HEK293 (cell line): ENCODE measurements at regions not wholly inside any gene's neighbourhood (a gene's known extent, or its start where the extent isn't known, plus 50 kb on each side); places are given as distances from the start of the nearest gene placed in this dataset.

ENCODE experiments used
- CTCF ChIA-PET: fragments of 350-600 bp; formaldehyde crosslinking; extraction: SDS; loops from one replicate; lab custom pipeline; 2021; ENCODE audit warnings: antibody characterized with exemption; lab: Yijun Ruan, JAX
- POLR2A ChIA-PET: fragments of 300-600 bp; formaldehyde crosslinking; extraction: SDS; loops from one replicate; lab custom pipeline; 2020; ENCODE audit warnings: antibody characterized with exemption, inconsistent platforms; lab: Yijun Ruan, JAX
- H3K27ac ChIP-seq: fragments of 200-500 bp; sonication (Bioruptor generic); 2 replicates; pipeline ENCODE4 v1.5.1; 2014; ENCODE audit warnings: low read depth, low read length, control low read depth, inconsistent platforms; ENCODE audit errors: extremely low read depth
- H3K36me3 ChIP-seq, 2 experiments: fragments of 200-500 bp in 1 of 2; sonication (Bioruptor generic) in 1 of 2; 1 replicate in 1 of 2; 2 replicates in 1 of 2; pipeline ENCODE4 v1.5.1; 2014 to 2017; ENCODE audit warnings: inconsistent platforms in 2 of 2, low read length in 2 of 2; ENCODE audit not compliant: control insufficient read depth in 2 of 2, insufficient read depth in 1 of 2
- H3K4me1 ChIP-seq: fragments of 200-500 bp; sonication (Bioruptor generic); 2 replicates; pipeline ENCODE4 v1.5.1; 2014; ENCODE audit warnings: mild to moderate bottlenecking, low read length, inconsistent platforms; ENCODE audit not compliant: control insufficient read depth, insufficient read depth
- H3K4me3 ChIP-seq: 2 replicates; pipeline ENCODE4 v1.5.1; 2011; ENCODE audit warnings: low read depth, mild to moderate bottlenecking, control low read depth, low read length, moderate library complexity
- H3K9me3 ChIP-seq: fragments of 200-500 bp; sonication (Bioruptor generic); 2 replicates; pipeline ENCODE4 v1.5.1; 2014; ENCODE audit warnings: low read depth, low read length, inconsistent platforms; ENCODE audit not compliant: control insufficient read depth, insufficient read depth
- BCL11B ChIP-seq: fragments of 450-650 bp; formaldehyde crosslinking; IDR thresholded peaks from 2 replicates; pipeline ENCODE4 v1.5.1; 2016; ENCODE audit warnings: low read depth, missing biosample characterization, missing genetic modification characterization
- FEZF1 ChIP-seq: fragments of 450-650 bp; formaldehyde crosslinking; IDR thresholded peaks from 2 replicates; pipeline ENCODE4 v1.5.1; 2016; ENCODE audit warnings: missing biosample characterization, missing genetic modification characterization
- GLI2 ChIP-seq: fragments of 450-650 bp; formaldehyde crosslinking; IDR thresholded peaks from 2 replicates; pipeline ENCODE4; 2017; ENCODE audit warnings: missing biosample characterization, missing genetic modification characterization, low read depth, borderline replicate concordance
- KLF9 ChIP-seq: fragments of 450-650 bp; formaldehyde crosslinking; IDR thresholded peaks from 2 replicates; pipeline ENCODE4 v1.5.1; 2016; ENCODE audit warnings: missing biosample characterization, missing genetic modification characterization, low read depth
- SCRT1 ChIP-seq: fragments of 450-650 bp; formaldehyde crosslinking; IDR thresholded peaks from 2 replicates; pipeline ENCODE4 v1.5.1; 2016; ENCODE audit warnings: missing biosample characterization, missing genetic modification characterization, borderline replicate concordance
- SCRT2 ChIP-seq: fragments of 450-650 bp; formaldehyde crosslinking; IDR thresholded peaks from 2 replicates; pipeline ENCODE4 v1.5.1; 2016; ENCODE audit warnings: missing biosample characterization, missing genetic modification characterization
- TCF7L2 ChIP-seq: IDR thresholded peaks from 2 replicates; pipeline ENCODE4 v1.6.1; 2011; ENCODE audit warnings: low read depth, mild to moderate bottlenecking, inconsistent platforms, low read length, moderate library complexity, borderline replicate concordance
- ZNF221 ChIP-seq: fragments of 450-650 bp; formaldehyde crosslinking; IDR thresholded peaks from 2 replicates; pipeline ENCODE4 v1.5.1; 2017; ENCODE audit warnings: missing biosample characterization, missing genetic modification characterization, borderline replicate concordance
- ZNF341 ChIP-seq: fragments of 450-650 bp; formaldehyde crosslinking; IDR thresholded peaks from 2 replicates; pipeline ENCODE4; 2016; ENCODE audit warnings: low read depth, missing biosample characterization, missing genetic modification characterization
- ZNF529 ChIP-seq: fragments of 450-650 bp; formaldehyde crosslinking; IDR thresholded peaks from 2 replicates; pipeline ENCODE4 v1.5.1; 2017; ENCODE audit warnings: missing genetic modification characterization, missing biosample characterization; ENCODE audit not compliant: insufficient replicate concordance
- ZNF747 ChIP-seq: fragments of 450-650 bp; formaldehyde crosslinking; IDR thresholded peaks from 2 replicates; pipeline ENCODE4 v1.5.1; 2016; ENCODE audit warnings: missing biosample characterization, missing genetic modification characterization
- ZNF768 ChIP-seq: fragments of 450-650 bp; formaldehyde crosslinking; IDR thresholded peaks from 2 replicates; pipeline ENCODE4 v1.5.1; 2018; ENCODE audit warnings: missing biosample characterization, mild to moderate bottlenecking, missing genetic modification characterization
- ZNF777 ChIP-seq: fragments of 450-650 bp; formaldehyde crosslinking; IDR thresholded peaks from 2 replicates; pipeline ENCODE4 v1.5.1; 2017; ENCODE audit warnings: missing biosample characterization, missing genetic modification characterization, borderline replicate concordance
- ZXDB ChIP-seq: fragments of 450-650 bp; formaldehyde crosslinking; IDR thresholded peaks from 2 replicates; pipeline ENCODE4 v1.5.1; 2016; ENCODE audit warnings: missing biosample characterization, missing genetic modification characterization
- TF ChIP-seq, protein P1 (sequence below): fragments of 450-650 bp; formaldehyde crosslinking; IDR thresholded peaks from 2 replicates; pipeline ENCODE4 v1.5.1; 2017; ENCODE audit warnings: missing biosample characterization, missing genetic modification characterization
- TF ChIP-seq, protein P2 (sequence below): fragments of 450-650 bp; formaldehyde crosslinking; IDR thresholded peaks from 2 replicates; pipeline ENCODE4 v1.5.1; 2016; ENCODE audit warnings: missing biosample characterization, missing genetic modification characterization
- TF ChIP-seq, protein P3 (sequence below): fragments of 450-650 bp; formaldehyde crosslinking; optimal IDR thresholded peaks from 2 replicates; pipeline ENCODE3; 2016; ENCODE audit warnings: missing biosample characterization, mild to moderate bottlenecking, missing genetic modification characterization
- TF ChIP-seq, protein P4 (sequence below): fragments of 450-650 bp; formaldehyde crosslinking; IDR thresholded peaks from 2 replicates; pipeline ENCODE4 v1.5.1; 2016; ENCODE audit warnings: missing biosample characterization, missing genetic modification characterization
- TF ChIP-seq, protein P5 (sequence below): fragments of 450-650 bp; formaldehyde crosslinking; IDR thresholded peaks from 2 replicates; pipeline ENCODE4 v1.5.1; 2016; ENCODE audit warnings: missing biosample characterization, missing genetic modification characterization
- TF ChIP-seq, protein P6 (sequence below): fragments of 450-650 bp; formaldehyde crosslinking; IDR thresholded peaks from 2 replicates; pipeline ENCODE4 v1.5.1; 2017; ENCODE audit warnings: missing biosample characterization, missing genetic modification characterization

DNA sequence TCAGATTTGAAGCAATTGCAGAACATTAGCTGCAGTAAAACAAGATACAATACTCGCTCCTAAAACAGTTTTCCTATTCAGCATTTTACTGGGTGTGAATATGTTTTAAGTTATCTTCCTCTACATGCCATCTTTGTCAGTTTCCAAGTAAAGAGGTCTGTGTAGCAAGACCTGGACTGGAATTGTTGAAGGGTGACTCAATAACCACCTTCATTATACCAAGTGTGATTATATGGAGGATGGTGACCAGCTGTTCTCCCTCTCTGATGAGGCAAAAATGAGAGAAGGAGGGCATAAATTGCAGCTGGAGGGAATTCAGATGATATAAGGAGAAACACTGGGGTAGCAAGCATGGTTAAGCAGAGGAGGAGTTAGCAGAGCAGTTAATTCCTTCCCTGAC, 922.1 kb upstream of the SLIT2 start:
- no peaks in the 10 kb centered on the region for H3K9me3 ChIP-seq
- H3K4me1 ChIP-seq = no peaks in the 10 kb centered on the region
- no peaks in the 10 kb centered on the region for H3K36me3 ChIP-seq
- no peak overlapping the region for H3K4me3 ChIP-seq
- POLR2A ChIA-PET = no interaction called here
- no peak for TF ChIP-seq ZNF341 (tag by site-specific recombination)
- no peak for TF ChIP-seq SCRT2 (tag by site-specific recombination)
- no peak for TF ChIP-seq ZXDB (tag by site-specific recombination)
- TF ChIP-seq SCRT1 = no peak
- no peak for TF ChIP-seq ZNF747
- TF ChIP-seq TCF7L2 = no peak
- CTCF ChIA-PET = no interaction called here
- no peak overlapping the region for H3K27ac ChIP-seq

DNA sequence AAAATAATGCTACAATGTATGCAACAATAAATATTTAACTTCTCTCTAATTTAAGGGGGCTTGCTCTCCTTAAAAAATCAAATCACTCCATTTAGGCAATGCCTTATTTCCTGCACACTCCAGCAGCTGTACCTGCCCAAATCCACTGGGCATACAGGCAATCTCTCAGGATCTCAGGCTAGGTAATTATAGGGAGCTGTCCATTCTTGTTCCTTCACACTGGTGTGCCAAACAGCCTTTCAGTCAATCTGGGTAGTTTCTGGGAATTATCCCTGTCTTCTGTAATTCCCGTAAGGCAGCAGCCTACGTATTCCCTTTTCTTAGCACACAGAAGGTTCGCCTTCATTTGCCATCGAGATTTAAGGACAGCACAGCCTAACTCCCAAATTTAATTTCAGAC, 922.6 kb upstream of the SLIT2 start:
- H3K27ac ChIP-seq = no peak overlapping the region
- no peaks in the 10 kb centered on the region for H3K9me3 ChIP-seq
- no peaks in the 10 kb centered on the region for H3K4me1 ChIP-seq
- ChIA-PET CTCF (no interaction called here), POLR2A (no interaction called here)
- TF ChIP-seq KLF9 (tag by site-specific recombination) (no peak), ZNF768 (tag by site-specific recombination) (no peak)
- TF ChIP-seq, protein P1, sequence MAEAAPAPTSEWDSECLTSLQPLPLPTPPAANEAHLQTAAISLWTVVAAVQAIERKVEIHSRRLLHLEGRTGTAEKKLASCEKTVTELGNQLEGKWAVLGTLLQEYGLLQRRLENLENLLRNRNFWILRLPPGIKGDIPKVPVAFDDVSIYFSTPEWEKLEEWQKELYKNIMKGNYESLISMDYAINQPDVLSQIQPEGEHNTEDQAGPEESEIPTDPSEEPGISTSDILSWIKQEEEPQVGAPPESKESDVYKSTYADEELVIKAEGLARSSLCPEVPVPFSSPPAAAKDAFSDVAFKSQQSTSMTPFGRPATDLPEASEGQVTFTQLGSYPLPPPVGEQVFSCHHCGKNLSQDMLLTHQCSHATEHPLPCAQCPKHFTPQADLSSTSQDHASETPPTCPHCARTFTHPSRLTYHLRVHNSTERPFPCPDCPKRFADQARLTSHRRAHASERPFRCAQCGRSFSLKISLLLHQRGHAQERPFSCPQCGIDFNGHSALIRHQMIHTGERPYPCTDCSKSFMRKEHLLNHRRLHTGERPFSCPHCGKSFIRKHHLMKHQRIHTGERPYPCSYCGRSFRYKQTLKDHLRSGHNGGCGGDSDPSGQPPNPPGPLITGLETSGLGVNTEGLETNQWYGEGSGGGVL (tag by site-specific recombination) = no peak
- TF ChIP-seq, protein P2, sequence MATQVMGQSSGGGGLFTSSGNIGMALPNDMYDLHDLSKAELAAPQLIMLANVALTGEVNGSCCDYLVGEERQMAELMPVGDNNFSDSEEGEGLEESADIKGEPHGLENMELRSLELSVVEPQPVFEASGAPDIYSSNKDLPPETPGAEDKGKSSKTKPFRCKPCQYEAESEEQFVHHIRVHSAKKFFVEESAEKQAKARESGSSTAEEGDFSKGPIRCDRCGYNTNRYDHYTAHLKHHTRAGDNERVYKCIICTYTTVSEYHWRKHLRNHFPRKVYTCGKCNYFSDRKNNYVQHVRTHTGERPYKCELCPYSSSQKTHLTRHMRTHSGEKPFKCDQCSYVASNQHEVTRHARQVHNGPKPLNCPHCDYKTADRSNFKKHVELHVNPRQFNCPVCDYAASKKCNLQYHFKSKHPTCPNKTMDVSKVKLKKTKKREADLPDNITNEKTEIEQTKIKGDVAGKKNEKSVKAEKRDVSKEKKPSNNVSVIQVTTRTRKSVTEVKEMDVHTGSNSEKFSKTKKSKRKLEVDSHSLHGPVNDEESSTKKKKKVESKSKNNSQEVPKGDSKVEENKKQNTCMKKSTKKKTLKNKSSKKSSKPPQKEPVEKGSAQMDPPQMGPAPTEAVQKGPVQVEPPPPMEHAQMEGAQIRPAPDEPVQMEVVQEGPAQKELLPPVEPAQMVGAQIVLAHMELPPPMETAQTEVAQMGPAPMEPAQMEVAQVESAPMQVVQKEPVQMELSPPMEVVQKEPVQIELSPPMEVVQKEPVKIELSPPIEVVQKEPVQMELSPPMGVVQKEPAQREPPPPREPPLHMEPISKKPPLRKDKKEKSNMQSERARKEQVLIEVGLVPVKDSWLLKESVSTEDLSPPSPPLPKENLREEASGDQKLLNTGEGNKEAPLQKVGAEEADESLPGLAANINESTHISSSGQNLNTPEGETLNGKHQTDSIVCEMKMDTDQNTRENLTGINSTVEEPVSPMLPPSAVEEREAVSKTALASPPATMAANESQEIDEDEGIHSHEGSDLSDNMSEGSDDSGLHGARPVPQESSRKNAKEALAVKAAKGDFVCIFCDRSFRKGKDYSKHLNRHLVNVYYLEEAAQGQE (tag by site-specific recombination) = peak; percentile 64
- H3K4me3 ChIP-seq = no peak overlapping the region
- no peaks in the 10 kb centered on the region for H3K36me3 ChIP-seq

DNA sequence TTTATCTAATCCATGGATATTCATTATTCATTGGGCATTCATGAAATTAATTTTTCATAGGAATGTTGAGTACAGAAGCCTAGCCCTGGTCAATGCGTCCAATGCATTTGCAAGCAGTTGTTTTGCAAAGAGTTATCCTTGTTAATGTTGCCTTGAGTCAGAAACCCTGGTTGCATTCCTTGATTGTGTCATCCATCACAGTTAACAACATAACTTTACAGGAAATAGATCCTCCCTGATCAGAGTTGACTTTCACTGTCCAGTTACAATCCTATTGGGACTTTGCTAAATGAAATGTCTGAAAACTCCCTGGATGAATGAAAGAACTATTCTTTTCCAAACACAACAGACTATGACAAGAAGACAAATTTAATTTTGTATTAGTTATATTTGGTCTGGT, 924.3 kb upstream of the SLIT2 start:
- ChIA-PET POLR2A (no interaction called here), CTCF (no interaction called here)
- H3K4me3 ChIP-seq = no peak overlapping the region
- TF ChIP-seq FEZF1 (tag by site-specific recombination) (no peak), ZNF341 (tag by site-specific recombination) (no peak), BCL11B (no peak), GLI2 (no peak), ZNF221 (no peak), ZNF777 (no peak), ZNF529 (no peak)
- TF ChIP-seq, protein P3, sequence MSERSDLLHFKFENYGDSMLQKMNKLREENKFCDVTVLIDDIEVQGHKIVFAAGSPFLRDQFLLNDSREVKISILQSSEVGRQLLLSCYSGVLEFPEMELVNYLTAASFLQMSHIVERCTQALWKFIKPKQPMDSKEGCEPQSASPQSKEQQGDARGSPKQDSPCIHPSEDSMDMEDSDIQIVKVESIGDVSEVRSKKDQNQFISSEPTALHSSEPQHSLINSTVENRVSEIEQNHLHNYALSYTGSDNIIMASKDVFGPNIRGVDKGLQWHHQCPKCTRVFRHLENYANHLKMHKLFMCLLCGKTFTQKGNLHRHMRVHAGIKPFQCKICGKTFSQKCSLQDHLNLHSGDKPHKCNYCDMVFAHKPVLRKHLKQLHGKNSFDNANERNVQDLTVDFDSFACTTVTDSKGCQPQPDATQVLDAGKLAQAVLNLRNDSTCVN (tag by site-specific recombination) = no peak
- TF ChIP-seq, protein P4, sequence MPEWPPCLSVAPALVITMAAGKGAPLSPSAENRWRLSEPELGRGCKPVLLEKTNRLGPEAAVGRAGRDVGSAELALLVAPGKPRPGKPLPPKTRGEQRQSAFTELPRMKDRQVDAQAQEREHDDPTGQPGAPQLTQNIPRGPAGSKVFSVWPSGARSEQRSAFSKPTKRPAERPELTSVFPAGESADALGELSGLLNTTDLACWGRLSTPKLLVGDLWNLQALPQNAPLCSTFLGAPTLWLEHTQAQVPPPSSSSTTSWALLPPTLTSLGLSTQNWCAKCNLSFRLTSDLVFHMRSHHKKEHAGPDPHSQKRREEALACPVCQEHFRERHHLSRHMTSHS (tag by site-specific recombination) = no peak
- TF ChIP-seq, protein P5, sequence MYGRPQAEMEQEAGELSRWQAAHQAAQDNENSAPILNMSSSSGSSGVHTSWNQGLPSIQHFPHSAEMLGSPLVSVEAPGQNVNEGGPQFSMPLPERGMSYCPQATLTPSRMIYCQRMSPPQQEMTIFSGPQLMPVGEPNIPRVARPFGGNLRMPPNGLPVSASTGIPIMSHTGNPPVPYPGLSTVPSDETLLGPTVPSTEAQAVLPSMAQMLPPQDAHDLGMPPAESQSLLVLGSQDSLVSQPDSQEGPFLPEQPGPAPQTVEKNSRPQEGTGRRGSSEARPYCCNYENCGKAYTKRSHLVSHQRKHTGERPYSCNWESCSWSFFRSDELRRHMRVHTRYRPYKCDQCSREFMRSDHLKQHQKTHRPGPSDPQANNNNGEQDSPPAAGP (tag by site-specific recombination) = no peak
- TF ChIP-seq, protein P6, sequence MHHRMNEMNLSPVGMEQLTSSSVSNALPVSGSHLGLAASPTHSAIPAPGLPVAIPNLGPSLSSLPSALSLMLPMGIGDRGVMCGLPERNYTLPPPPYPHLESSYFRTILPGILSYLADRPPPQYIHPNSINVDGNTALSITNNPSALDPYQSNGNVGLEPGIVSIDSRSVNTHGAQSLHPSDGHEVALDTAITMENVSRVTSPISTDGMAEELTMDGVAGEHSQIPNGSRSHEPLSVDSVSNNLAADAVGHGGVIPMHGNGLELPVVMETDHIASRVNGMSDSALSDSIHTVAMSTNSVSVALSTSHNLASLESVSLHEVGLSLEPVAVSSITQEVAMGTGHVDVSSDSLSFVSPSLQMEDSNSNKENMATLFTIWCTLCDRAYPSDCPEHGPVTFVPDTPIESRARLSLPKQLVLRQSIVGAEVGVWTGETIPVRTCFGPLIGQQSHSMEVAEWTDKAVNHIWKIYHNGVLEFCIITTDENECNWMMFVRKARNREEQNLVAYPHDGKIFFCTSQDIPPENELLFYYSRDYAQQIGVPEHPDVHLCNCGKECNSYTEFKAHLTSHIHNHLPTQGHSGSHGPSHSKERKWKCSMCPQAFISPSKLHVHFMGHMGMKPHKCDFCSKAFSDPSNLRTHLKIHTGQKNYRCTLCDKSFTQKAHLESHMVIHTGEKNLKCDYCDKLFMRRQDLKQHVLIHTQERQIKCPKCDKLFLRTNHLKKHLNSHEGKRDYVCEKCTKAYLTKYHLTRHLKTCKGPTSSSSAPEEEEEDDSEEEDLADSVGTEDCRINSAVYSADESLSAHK (tag by site-specific recombination) = no peak
- H3K9me3 ChIP-seq = no peaks in the 10 kb centered on the region
- no peaks in the 10 kb centered on the region for H3K4me1 ChIP-seq
- H3K27ac ChIP-seq = no peak overlapping the region
- H3K36me3 ChIP-seq = no peaks in the 10 kb centered on the region
